ENCODE measurements at regions not wholly inside any gene's neighbourhood (a gene's known extent, or its start where the extent isn't known, plus 50 kb on each side); places are given as distances from the start of the nearest gene placed in this dataset.

DNA sequence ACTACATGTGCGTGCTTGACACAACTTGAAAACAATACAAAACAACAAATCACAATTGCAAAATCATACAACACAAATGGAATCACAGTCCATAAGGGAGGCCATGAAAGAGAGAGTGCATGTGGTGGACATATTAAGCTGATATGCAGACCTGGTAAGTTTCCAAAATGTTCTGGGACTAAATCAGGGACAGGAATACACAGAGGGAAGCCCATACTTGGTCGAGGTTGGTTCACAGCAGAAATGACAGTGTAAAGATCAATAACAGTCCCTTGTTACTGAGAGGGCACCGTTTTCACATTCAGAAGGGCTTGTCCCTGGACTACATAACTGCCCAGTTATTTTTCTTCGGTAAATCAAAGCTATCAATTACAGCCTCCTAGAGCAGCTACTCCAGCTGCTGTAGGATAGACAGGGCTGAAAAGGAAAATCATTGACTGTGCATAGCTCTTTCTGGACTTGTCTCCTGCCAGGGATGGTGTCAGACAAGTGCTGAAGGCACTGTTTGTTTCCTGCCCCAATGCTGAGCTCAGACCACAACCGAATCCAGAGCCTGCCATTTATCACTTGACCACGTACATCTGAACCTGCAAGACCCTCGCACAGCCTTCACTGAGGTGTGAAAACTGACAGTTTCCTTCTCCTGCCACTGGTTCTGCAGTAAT is 79.5 kb upstream of the KCNMB2 start:
- TF ChIP-seq, protein P1, sequence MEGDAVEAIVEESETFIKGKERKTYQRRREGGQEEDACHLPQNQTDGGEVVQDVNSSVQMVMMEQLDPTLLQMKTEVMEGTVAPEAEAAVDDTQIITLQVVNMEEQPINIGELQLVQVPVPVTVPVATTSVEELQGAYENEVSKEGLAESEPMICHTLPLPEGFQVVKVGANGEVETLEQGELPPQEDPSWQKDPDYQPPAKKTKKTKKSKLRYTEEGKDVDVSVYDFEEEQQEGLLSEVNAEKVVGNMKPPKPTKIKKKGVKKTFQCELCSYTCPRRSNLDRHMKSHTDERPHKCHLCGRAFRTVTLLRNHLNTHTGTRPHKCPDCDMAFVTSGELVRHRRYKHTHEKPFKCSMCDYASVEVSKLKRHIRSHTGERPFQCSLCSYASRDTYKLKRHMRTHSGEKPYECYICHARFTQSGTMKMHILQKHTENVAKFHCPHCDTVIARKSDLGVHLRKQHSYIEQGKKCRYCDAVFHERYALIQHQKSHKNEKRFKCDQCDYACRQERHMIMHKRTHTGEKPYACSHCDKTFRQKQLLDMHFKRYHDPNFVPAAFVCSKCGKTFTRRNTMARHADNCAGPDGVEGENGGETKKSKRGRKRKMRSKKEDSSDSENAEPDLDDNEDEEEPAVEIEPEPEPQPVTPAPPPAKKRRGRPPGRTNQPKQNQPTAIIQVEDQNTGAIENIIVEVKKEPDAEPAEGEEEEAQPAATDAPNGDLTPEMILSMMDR (conservative IDR thresholded peaks at IDR 0.05; ENCODE audit: low read depth, low read length) = no peak
- DNase-seq (ENCODE audit: low read depth) = no peak
- H3K4me3 ChIP-seq (ENCODE audit: low read length) = no peak overlapping the region

- TF ChIP-seq, protein P1 (conservative IDR thresholded peaks at IDR 0.05; ENCODE audit: low read depth, low read length) = no peak
- H3K4me3 ChIP-seq (ENCODE audit: low read length) = no peak overlapping the region
- no peak for DNase-seq (ENCODE audit: low read depth)
Measured at GRCh38 chr3:178457511-178457910, 78.7 kb upstream of the KCNMB2 start.

GRCh38 chr3:178458313-178459037 is 77.8 kb upstream of the KCNMB2 start:
- TF ChIP-seq, protein P1 (conservative IDR thresholded peaks at IDR 0.05; ENCODE audit: low read depth, low read length) = no peak
- no peak overlapping the region for H3K4me3 ChIP-seq (ENCODE audit: low read length)
- no peak for DNase-seq (ENCODE audit: low read depth)

DNA sequence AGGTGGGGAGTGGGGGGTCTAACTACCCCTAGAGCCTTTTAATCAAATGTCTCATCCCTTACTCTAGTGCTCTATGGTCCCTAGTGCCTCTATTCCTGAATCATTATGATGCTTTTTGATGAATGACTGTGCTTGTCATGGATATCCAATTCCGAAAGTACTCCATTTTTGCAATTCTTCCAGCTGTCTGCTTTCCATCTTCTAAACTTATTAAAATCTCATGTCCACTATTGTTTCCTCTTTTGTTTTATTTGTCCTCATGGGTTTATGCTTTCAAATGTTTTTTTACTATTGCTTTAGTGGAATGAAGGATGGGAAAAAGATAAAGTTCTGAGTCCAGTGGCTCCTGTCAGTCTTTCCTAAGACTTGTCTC is 77.2 kb upstream of the KCNMB2 start:
- TF ChIP-seq, protein P1 (conservative IDR thresholded peaks at IDR 0.05; ENCODE audit: low read depth, low read length) = no peak
- no peak overlapping the region for H3K4me3 ChIP-seq (ENCODE audit: low read length)
- DNase-seq (ENCODE audit: low read depth) = no peak

GRCh38 chr3:178465260-178466180 is 70.7 kb upstream of the KCNMB2 start:
- no peak for DNase-seq (ENCODE audit: low read depth)
- TF ChIP-seq, protein P1 (conservative IDR thresholded peaks at IDR 0.05; ENCODE audit: low read depth, low read length) = no peak
- H3K4me3 ChIP-seq (ENCODE audit: low read length) = no peak overlapping the region

DNA sequence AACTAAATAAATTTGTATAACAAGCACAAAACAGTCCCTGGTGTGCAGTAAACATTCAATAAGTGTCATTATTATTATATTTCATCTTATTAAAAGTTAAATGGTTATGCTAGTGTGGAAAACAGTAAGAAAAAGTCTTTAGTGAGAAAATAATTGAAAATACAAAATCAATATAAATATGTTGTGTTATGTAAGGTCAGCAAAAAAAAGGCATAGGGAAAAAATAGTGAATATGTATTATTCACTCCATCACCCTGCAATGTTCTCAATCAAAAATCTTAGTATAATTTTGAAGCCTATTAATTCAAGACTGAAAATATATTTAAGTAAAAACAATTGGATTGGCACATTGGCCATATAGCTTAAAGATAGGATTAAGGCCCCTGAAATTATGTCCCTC is 63.3 kb upstream of the KCNMB2 start:
- no peak for DNase-seq (ENCODE audit: low read depth)
- H3K4me3 ChIP-seq (ENCODE audit: low read length) = no peak overlapping the region
- TF ChIP-seq, protein P1 (conservative IDR thresholded peaks at IDR 0.05; ENCODE audit: low read depth, low read length) = no peak
